ENCODE measurements at regions not wholly inside any gene's neighbourhood (a gene's known extent, or its start where the extent isn't known, plus 50 kb on each side); places are given as distances from the start of the nearest gene placed in this dataset.
"Not testable (repeated sequence)": the region's sequence is repeated elsewhere in the genome, so short reads cannot be mapped to it uniquely, and the experiment has no call there.

- no peak for FAIRE-seq
These were observed 841.9 kb downstream of the TMTC2 start for GRCh38 chr12:83528571-83528970.

GRCh38 chr12:83527810-83528209 lies 841.1 kb downstream of the TMTC2 start:
- FAIRE-seq: no peak

- FAIRE-seq: no peak
These were observed 828.8 kb downstream of the TMTC2 start for GRCh38 chr12:83515306-83516026.

GRCh38 chr12:83514372-83514771 lies 827.7 kb downstream of the TMTC2 start:
- no peak for FAIRE-seq

GRCh38 chr12:83506841-83507240 lies 820.1 kb downstream of the TMTC2 start:
- FAIRE-seq: no peak

- FAIRE-seq: no peak
These were observed 818.9 kb downstream of the TMTC2 start for GRCh38 chr12:83505586-83505985.

GRCh38 chr12:83499894-83500293 lies 813.2 kb downstream of the TMTC2 start:
- FAIRE-seq: not testable (repeated sequence)

GRCh38 chr12:83477696-83478095 lies 791.0 kb downstream of the TMTC2 start:
- no peak for FAIRE-seq

- FAIRE-seq: no peak
These were observed 790.3 kb downstream of the TMTC2 start for GRCh38 chr12:83476695-83477690.

- no peak for FAIRE-seq
These were observed 789.3 kb downstream of the TMTC2 start for GRCh38 chr12:83476006-83476405.

GRCh38 chr12:83474369-83474768 lies 787.7 kb downstream of the TMTC2 start:
- no peak for FAIRE-seq

- FAIRE-seq: no peak
These were observed 786.8 kb downstream of the TMTC2 start for GRCh38 chr12:83473408-83474095.

GRCh38 chr12:83472772-83473171 lies 786.1 kb downstream of the TMTC2 start:
- no peak for FAIRE-seq

GRCh38 chr12:83472350-83472749 lies 785.6 kb downstream of the TMTC2 start:
- no peak for FAIRE-seq

- no peak for FAIRE-seq
These were observed 784.6 kb downstream of the TMTC2 start for GRCh38 chr12:83471341-83471740.

- FAIRE-seq: no peak
These were observed 784.0 kb downstream of the TMTC2 start for GRCh38 chr12:83470749-83471148.

- FAIRE-seq: no peak
These were observed 782.5 kb downstream of the TMTC2 start for GRCh38 chr12:83468988-83469908.

GRCh38 chr12:83465632-83466031 lies 778.9 kb downstream of the TMTC2 start:
- no peak for FAIRE-seq

GRCh38 chr12:83462419-83462818 lies 775.7 kb downstream of the TMTC2 start:
- no peak for FAIRE-seq

- FAIRE-seq: no peak
These were observed 774.7 kb downstream of the TMTC2 start for GRCh38 chr12:83461336-83461935.

GRCh38 chr12:83451189-83451588 lies 764.5 kb downstream of the TMTC2 start:
- FAIRE-seq: no peak

GRCh38 chr12:83434600-83434999 lies 747.9 kb downstream of the TMTC2 start:
- no peak for FAIRE-seq

All from colon (tissue), 2 donors.